ENCODE measurements at regions not wholly inside any gene's neighbourhood (a gene's known extent, or its start where the extent isn't known, plus 50 kb on each side); places are given as distances from the start of the nearest gene placed in this dataset.
"Not testable (repeated sequence)": the region's sequence is repeated elsewhere in the genome, so short reads cannot be mapped to it uniquely, and the experiment has no call there.

DNA sequence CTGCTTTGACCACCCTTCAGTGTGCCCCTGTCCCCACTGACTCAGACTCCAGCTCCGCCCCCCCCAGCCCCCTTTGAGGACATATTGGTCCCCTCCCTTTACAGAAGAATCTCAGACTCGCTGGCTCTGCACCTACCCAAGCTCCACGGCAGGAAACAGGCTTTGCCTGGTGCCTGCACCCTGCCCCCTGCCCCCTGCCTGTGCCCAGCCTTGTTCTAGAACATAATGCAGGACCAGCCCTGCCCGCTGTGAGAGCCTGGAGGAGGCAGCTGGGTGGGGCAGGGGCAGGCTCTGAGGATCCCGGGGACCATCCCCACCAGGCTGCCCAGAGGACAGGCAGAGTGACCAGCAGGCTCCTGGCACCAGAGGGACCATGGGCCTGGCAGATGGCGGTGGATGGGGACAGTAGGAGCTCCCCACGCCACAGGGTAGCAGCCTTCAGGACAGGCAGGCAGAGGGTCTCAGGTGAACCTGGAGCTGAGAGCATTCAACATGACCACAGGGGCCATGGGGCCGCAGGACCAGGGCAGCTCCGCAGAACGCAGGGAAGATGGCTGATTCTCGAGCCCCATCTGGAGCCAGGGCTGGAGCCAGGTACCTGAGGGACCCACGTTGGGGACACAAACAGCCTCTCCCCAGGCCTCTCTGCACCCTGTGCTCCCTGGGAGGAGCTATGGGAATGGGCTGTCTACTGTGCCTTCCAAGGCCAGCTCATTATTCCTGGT, 165.0 kb upstream of the FOXD4L5 start:
- DNase-seq, result not testable (repeated sequence)

DNA sequence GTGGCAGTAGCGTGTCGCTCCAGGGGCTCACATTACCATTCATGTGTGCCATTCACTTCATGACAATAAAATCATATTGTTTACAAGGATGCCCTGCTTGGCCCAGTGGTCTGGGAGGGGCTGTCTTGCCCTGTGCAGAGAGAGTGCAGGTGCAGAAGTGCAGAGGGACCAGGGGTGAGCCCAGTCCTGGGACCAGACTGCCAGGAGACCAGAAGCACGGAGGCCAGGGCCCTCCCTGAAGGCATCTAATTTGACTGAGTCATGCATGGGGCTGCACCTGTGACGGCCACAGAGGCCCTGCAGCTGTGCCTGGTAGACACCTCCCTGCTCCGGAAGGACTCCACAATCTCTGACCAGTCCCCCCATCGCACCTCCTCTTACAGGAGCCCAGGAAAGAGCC, 164.4 kb upstream of the FOXD4L5 start:
- DNase-seq, result no peak

DNA sequence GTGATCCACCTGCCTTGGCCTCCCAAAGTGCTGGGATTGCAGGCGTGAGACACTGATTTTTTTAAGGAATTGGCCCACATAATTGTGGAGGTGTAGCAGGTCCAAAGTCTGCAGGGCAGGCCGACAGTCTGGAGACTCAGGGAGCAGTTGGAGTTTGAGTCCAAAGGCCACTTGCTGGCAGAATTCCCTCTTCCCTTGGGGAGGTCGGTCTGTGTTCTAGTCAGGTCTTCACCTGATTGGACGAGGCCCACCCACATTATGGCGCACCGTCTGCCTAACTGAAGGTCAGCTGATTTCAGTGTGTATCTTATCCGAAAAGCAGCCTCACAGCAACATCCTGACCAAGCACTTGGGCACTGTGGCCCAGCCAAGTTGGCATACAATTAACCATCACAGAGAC, 162.1 kb upstream of the FOXD4L5 start:
- not testable (repeated sequence) for DNase-seq

DNA sequence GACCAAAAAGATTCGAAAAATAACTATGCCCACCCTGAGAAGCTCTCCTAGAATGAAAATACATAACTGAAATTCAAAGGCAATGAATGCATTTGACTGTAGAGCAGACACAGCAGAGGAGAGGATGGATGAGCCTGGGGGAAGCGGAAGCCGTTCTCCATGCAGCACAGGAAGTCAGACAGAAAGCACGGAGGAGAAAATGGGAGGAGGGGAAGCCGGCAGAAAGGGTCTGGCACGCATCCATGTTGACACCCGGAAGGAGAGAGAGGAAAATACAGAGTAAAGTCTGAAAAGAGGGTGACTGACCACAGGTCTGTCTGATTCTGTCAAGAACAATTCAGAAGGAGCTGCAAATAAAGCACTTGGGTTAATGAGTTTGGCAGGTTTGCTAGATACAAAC, 161.0 kb upstream of the FOXD4L5 start:
- DNase-seq, result not testable (repeated sequence)

DNA sequence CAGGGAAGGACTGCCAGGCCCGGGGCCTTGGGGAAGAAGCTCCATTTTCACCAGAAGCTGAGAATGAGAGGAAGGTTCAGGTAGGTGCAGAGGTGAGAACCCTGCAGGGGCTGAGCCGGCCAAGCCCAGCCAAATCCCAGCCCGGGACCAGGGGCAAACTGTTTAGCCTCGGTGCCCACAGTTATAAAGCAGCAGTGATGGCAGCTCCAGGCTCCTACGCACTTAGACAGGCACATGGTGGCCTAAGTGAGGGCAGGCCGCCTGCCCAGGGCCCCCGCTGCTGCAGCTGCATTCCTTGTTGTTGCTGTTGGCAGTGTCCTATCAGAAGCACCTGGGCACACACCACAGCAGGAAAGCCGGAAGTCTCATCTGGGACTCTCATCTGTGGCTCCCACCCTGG, 159.9 kb upstream of the FOXD4L5 start:
- DNase-seq, result no peak

DNA sequence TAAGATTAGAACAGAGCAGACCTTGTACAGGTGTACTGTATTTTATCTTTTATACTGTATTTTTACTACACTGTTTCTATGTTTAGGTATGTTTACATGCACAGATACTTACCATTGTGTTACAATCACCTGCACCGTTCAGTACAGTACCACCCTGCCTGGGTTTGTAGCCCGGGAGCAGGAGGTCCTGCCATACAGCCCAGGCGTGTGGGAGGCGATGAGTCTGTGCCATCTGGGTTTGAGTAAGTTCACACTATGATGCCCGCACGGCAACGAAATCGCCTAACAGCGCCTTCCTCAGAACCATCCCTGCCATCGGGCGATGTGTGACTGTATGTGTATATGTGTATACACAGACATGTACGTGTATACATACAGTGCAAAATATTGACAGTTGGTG, 157.1 kb upstream of the FOXD4L5 start:
- not testable (repeated sequence) for DNase-seq

DNA sequence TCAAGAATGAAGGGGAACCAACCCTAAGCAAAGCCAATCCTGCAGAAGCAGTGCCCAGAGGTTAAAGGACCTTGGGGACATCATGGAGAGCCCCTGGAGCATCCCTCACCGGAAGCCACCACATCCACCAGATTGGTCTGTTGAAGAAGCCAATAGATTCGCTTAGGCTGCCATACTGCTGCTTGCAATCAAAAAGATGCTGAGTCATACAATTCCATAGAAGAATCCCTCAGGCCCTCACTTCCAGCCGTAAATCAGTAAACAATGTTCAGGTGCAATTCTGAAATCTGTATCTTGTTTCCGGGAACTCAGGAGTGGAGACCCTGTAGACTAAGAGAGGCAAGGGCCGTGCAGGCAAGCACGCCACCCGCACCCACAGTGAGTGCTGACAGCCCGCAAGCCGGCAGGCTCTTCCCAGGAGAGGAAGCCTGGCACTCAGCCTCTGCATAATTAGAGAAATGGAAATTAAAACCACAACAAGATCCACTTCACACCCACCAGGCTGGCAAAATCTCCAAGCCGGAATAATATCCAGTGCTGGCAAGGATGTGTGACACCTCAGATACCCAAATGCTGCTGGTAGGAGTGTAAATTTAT, 156.4 kb upstream of the FOXD4L5 start:
- DNase-seq, result not testable (repeated sequence)

DNA sequence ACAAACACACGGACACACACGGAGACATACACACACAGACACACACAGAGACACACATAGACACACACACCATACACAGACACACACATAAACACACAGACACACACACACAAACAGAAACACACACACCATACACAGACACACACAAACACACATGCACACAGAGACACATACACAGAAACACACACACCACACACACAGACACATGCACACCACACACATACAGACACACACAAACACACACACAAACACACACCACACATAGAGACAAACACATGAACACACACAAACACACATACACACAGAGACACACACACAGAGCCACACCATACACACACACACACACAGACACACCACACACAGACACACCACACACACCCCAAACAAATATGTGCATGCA, 152.7 kb upstream of the FOXD4L5 start:
- no peak for DNase-seq

DNA sequence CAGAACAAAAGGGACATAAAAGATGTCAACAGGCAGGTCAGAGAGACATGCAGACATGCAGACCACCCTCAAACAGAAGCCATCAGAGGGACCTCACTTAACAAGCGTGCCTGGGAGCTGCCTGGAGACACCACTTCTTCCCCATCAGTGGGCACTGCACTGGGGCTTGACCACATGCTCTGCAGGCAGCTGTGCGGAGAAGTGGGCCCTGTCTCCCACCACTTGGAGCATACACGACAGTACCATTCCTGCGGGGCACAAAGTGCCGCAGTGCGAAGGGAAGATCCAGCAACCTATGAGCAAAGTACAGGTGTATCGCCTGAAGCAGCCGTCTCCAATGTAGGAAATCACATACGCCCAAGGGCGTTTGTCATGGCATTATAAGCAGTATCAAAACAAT, 150.5 kb upstream of the FOXD4L5 start:
- DNase-seq, result no peak

DNA sequence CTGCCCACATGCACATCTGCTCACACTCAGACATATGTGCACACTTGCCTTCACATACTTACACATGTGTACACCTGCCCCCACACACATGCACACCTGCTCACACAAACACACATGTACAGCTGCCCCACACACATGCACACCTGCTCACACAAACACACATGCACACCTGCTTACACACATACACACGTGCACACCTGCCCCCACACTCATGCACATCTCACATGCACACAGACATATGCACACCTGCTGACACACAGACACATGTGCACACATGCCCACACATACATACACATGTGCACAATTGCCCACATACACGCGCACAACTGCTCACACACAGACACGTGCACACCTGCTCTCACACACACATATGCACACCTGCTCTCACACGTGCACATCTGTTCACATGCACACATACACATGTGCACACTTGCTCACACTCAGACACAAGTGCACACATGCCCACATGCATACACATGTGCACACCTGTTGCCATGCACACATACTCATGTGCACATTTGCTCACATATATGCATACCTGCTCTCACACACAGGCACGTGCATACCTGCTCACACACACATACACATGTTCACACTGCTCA, 147.8 kb upstream of the FOXD4L5 start:
- DNase-seq, result no peak

DNA sequence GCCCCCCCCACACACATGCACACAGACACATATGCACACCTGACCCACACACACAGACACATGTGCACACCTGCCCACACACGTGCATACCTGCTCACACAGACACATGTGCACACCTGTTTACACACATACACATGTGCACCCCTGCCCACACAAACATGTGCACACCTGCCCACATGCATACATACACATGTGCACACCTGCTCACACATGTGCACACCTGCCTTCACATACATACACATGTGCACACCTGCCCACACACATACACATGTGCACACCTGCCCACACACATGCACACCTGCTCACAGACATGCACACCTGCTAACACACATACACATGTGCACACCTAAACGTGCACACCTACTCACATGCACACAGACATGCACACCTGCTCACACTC, 147.0 kb upstream of the FOXD4L5 start:
- DNase-seq, result no peak

DNA sequence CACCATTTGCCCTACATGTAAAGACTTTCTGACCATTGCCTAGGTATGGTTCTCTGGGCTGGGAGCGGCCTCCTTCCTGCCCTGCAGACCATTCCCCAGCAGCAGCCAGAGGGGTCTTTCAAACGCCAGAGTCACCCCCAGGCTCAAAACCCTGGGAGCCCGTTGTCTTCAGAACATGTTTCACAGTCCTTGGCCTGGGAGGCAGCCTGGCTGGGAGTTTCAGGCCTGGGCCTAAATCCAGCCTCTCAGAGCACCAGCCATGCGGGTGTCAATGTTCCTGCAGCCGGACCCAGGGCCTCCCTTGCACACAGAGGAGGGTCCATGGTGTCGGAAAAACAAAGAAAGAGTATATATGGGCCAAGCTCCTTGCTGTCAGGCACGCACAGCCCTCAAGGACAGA, 145.2 kb upstream of the FOXD4L5 start:
- no peak for DNase-seq

DNA sequence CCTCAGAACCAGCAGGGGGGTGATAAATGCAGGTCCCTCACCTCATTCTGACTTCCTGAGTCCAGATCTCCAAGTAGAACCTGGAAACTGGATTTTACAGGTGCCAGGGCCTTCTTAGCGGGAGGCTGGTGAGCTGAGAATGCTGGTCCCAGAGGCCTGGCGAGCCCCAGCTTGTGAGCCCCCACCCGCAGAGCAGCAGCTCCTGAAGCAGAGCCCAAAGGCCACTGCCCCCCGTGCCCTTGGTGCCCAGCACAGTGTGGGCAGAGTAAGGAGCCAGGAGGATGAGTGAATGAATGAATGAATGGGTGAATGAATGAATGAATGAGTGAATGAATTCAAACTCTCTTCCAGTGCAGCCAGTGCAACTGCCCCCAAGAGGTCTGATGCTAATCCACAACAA, 142.4 kb upstream of the FOXD4L5 start:
- DNase-seq, result not testable (repeated sequence)

DNA sequence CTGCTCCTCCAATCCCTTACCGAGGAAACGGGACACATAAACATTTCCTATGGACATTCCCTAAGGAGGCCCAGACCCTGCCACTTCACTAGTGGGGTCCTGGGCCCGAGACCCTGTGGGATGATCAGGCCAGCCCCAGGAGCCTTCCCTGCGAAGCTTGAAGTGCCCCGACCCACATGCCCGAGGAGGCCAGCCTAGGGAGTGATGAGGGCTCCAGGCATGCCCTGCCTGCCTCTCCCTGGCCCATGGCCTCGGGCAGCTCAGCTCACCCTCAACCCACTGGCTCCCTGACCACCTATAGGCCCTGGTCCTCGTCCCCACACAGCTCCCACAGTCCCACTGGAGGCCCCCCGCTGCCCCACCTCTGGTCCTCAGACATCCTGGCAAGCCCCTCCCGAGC, 141.8 kb upstream of the FOXD4L5 start:
- DNase-seq, result not testable (repeated sequence)

DNA sequence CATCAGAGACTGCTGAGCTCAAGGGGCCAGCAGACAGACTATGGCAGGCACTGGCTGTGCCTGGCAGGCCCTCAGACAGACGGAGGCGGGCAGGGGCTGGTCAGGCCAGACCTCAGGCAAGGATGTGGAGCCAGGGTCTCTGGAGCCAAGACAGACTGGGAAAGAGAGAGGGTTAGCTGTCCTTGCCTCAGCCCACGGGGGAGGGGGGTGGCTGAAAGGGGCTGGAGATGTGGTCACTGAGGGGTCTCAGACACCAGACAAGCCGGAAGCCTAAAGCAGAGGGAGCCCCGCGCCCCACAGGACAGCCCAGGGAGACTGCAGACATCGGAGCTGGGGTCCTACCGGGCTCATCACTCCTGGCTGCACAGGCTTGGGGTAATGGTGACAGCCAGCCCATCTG, 141.2 kb upstream of the FOXD4L5 start:
- no peak for DNase-seq

DNA sequence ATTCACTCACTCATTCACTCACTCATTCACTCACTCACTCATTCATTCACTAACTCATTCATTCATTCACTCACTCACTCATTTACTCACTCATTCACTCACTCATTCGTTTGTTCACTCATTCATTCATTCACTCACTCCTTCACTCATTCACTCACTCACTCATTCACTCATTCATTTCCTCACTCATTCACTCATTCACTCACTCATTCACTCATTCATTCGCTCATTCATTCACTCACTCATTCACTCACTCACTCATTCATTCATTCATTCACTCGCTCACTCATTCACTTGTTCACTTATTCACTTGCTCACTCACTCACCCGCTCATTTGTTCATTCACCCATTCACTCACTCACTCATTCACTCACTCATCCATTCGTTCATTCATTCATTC, 140.2 kb upstream of the FOXD4L5 start:
- not testable (repeated sequence) for DNase-seq

DNA sequence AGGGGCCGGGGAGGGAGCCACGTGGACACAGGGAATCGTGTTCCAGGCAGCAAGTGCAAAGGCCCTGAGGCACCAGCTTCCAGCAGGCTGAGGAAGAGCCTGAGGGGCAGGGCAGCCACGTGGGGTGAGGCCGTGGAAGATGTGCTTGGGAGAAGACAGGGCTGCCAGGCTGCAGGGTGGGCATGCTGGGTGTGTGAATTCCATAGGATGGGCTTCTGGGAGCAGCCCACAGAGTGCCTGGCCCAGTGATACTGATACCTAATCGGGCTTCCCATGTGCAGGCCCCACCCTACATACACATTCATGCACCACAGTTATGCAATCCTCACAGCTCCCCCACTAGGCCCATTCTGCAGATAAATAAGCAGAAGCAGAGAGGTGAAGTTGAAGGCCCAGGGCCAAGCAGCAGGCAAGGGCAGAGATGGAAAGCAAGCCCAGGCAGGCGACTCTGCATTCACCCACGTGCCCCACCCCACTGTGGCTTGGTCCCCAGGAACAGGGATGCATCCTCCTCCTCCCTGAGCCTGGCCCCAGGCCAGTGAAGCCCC, 139.5 kb upstream of the FOXD4L5 start:
- not testable (repeated sequence) for DNase-seq

DNA sequence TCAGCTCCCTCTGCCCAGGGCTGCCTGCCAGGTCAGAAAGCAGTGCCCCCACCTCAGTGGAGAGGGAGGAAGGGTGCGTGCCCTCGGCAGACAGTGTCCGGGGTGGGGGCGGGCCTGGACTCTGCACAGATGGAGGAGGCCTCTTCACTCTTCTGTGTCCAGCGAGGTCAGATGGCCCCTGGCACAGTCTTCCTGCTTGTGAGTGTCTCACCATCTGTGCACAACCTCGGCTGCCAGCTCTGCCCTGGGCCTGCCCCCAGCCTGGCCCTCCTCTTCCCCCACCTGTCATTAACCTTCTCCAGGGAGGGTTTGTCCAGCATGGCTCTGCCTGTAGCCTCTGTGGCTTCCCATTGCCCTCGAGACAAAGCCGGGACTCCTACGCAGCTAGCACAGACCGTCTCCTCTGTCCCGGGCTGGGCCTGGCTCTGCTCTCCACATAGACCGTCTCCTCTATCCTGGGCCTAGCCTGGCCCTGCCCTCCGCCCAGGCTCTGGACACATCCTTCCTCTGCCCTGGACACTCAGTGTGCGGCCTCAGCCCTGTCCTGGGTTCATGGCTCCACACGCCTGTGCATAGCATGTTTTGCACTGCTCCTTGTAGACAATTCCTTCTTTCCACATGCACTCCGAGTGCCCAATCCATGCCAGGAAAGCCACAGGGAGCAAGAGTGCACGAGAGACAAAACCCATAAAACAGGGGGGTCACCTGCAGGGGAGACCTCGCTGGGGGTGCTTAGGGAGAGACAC, 138.9 kb upstream of the FOXD4L5 start:
- not testable (repeated sequence) for DNase-seq

DNA sequence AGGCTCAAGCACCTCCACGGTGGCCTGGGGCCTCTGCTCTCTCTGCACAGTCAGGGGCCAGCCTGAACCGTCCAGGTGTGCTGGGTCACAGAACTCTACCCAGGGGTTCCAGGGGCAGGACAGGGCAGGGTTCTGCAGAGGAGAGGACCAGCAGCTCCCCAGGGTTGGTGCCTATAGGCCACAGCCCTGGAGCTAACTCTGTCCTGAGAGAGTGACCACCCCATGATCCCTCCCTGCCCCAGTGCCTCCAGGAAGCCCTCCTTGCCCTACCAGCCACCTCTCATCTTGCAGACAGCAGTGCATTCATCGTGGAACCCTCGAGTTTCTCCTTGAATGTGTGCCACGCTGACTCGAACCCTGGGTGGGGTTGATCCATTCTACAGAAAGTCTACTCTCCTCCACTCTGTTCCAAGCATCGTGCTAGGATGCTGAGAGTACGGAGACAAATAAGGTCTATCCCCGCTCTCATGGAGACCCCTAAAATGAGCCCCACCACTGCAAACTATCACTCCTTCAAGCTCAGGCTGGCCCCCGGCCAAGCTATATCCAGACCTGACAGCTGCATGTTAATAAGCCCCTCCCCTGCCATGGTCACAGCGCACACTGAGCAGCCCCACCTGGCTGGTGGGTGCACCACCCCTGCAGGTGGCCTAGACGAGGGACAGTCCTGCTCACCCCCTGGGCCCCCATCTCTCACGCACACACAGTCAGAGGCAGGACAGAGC, 138.1 kb upstream of the FOXD4L5 start:
- not testable (repeated sequence) for DNase-seq

DNA sequence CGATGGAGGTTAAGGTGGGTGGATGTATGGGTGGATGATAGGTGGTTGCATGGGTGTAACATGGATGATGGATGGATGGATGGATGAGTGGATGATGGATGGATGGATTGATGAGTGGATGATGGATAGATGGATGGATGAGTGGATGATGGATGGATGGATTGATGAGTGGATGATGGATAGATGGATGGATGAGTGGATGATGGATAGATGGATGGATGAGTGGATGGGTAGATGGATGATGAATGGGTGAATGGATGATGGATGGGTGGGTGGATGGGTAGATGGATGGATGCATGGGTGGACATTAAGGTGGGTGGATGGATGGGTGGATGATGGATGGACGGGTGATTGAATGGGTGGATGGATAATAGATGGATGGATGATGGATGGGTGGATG, 136.5 kb upstream of the FOXD4L5 start:
- not testable (repeated sequence) for DNase-seq

DNA sequence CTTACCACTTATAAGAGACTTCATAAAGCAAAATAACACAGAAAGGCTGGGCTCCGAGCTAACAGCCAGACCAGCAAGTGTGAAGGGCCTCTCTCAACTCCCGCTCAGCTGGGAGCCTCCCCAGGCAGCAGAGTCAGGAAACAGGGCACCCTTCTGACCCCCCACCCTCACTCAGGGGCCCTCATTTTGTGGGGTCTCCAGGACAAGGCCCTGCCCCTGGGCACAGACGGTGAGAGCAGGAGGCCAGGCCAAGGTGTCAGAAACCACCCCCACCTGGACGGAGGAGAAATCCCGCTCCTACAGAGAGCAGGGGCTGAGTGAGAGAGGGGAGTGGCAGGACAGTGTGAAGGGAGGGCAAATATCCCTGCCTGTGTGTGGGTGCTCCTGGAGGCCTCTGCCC, 135.8 kb upstream of the FOXD4L5 start:
- no peak for DNase-seq

DNA sequence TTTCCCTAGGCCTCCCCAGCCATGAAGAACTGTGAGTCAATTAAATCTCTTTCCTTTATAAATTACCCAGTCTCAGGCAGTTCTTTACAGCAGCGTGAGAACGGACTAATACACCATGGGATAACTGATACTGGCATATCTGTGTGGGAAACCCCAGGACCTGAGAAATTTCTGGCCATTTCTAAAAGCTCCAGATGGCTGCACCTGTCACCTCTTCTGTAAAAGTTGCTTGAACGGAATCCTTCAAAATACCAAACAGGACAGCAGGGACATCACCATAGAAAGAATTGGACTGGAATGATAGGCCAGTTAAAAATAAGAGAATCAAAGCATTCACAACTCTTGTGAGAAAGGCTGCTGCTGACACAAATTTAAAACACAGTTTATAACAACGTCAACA, 134.0 kb upstream of the FOXD4L5 start:
- DNase-seq, result not testable (repeated sequence)

DNA sequence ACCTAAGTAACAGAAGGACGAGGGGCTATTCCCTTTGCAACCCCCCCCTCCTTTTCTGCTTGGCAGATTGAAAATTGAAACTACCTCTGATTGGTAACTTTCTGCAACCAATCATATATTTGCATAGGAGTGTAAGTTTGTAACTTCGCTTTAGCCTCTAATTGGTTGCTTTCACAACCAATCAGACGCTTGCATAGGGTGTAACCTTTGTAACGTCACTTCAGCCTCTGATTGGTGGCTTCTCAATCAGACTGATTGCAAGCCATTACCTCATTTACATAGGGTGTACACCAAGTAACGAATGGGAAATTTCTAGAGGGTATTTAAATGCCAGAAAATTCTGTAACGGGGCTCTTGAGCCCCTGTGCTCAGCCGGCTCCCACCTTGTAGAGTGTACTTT, 131.9 kb upstream of the FOXD4L5 start:
- DNase-seq, result not testable (repeated sequence)

Measured in hematopoietic multipotent progenitor cell treated with erythropoietin and hydrocortisone succinate and interleukin-3 and kit ligand, for 8 days (in vitro differentiated cells).